GM12872 (cell line): ENCODE measurements at regions not wholly inside any gene's neighbourhood (a gene's known extent, or its start where the extent isn't known, plus 50 kb on each side); places are given as distances from the start of the nearest gene placed in this dataset.

Experiments used
- CTCF ChIP-seq: IDR thresholded peaks from 3 replicates; pipeline ENCODE4 v1.5.1; 2011; ENCODE audit warnings: low read depth, mild to moderate bottlenecking, low read length, moderate library complexity; ENCODE audit not compliant: insufficient read depth

GRCh38 chr10:128998101-128998805, 468.8 kb upstream of the MGMT start:
- no peak for TF ChIP-seq CTCF

- TF ChIP-seq CTCF = no peak
These were observed 462.6 kb upstream of the MGMT start for GRCh38 chr10:129004398-129004797.

DNA sequence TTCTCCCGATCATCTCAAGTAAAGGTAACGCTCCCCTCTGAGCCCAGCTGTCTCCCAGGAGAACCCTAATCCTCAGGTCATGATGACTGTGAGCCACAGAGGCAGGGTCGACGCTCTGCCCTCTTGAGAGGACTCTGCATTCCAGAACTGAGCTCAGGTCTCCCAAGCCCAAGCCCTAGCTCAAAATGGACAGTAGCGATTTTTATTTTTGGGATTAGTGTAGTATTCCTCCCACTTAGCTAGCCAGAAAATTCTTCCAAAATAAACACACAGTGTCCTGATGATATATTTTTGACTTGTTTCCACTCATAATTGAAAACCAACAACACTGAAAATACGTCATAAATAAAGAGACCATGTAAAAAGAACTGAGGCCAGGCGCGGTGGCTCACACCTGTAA, 462.0 kb upstream of the MGMT start:
- TF ChIP-seq CTCF = no peak

DNA sequence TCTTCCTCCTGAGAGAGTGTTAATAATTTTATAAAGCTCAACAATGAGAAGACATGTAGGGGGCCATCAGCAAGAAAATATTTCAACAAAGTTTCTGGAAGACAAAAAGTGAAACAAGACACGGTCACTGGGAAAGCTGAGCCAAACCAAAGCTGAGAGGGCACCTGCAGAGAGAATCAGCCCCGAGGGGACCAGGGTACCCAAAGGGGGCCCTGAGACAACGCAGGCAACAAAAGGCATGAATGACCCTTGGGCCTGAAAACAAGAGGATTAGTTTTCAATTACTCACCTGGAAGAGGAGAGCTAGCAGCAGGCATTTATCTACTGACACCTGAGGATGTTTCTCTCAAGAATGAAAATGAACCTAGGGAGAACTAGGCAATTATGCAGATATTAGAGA, 461.2 kb upstream of the MGMT start:
- no peak for TF ChIP-seq CTCF

DNA sequence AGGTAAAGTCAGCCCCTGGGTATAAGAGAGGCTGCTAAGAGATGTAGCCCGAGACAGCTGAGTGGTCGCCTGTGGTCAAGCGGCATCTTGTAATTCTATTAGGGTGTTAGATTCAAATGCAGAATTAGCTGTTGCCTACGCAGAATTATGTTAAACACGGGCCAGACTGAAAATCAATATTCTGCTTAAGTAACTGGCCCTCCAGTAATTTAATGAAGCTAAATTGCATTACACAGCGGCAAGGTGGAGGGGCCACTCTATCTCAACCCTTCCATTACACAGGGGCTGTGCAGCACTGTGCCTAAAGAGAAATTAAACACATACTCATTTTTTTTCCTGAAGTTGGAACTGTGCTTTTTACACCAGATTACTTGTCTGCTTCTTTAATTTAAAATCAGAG, 448.5 kb upstream of the MGMT start:
- TF ChIP-seq CTCF = no peak

GRCh38 chr10:129020651-129021330, 446.2 kb upstream of the MGMT start:
- TF ChIP-seq CTCF = no peak

GRCh38 chr10:129021594-129022304, 445.3 kb upstream of the MGMT start:
- TF ChIP-seq CTCF = no peak
